ENCODE measurements at regions not wholly inside any gene's neighbourhood (a gene's known extent, or its start where the extent isn't known, plus 50 kb on each side); places are given as distances from the start of the nearest gene placed in this dataset.

DNA sequence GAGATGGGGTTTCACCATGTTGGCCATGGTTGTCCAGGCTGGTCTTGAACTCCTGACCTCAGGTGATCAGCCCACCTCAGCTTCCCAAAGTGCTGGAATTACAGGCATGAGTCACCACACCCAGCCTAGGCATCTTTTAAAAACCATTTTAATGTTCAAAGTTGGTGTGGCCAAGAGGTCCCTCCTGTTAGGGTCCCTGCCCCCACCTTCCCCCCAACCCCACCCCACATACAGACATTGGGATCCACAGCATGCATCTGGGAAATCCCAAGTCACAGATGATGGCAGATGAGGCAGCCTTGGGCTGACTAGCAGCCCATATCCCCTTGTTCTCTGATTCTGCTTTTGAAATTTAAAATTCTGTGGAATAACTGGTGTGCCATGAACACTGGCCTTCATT lies 226.0 kb downstream of the KATNAL1 start:
- TF ChIP-seq, protein P1, sequence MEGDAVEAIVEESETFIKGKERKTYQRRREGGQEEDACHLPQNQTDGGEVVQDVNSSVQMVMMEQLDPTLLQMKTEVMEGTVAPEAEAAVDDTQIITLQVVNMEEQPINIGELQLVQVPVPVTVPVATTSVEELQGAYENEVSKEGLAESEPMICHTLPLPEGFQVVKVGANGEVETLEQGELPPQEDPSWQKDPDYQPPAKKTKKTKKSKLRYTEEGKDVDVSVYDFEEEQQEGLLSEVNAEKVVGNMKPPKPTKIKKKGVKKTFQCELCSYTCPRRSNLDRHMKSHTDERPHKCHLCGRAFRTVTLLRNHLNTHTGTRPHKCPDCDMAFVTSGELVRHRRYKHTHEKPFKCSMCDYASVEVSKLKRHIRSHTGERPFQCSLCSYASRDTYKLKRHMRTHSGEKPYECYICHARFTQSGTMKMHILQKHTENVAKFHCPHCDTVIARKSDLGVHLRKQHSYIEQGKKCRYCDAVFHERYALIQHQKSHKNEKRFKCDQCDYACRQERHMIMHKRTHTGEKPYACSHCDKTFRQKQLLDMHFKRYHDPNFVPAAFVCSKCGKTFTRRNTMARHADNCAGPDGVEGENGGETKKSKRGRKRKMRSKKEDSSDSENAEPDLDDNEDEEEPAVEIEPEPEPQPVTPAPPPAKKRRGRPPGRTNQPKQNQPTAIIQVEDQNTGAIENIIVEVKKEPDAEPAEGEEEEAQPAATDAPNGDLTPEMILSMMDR (conservative IDR thresholded peaks at IDR 0.05; ENCODE audit: low read length), result no peak
- TF ChIP-seq EZH2phosphoT487 (IDR thresholded peaks at IDR 0.05; ENCODE audit: borderline replicate concordance, low read depth, low read length), result no peak

Measured in OCI-LY7 (cell line).